HK-2 (cell line): ENCODE measurements at regions not wholly inside any gene's neighbourhood (a gene's known extent, or its start where the extent isn't known, plus 50 kb on each side); places are given as distances from the start of the nearest gene placed in this dataset.

ENCODE experiments used
- DNase-seq: peaks from one replicate; pipeline ENCODE4 v3.0.0-alpha.2; 2018; ENCODE audit not compliant: unreplicated experiment

- no peak for DNase-seq
These were observed 217.2 kb upstream of the BOD1L1 start for GRCh38 chr4:13844740-13845139.

- no peak for DNase-seq
These were observed 222.3 kb upstream of the BOD1L1 start for GRCh38 chr4:13849778-13850177.

DNA sequence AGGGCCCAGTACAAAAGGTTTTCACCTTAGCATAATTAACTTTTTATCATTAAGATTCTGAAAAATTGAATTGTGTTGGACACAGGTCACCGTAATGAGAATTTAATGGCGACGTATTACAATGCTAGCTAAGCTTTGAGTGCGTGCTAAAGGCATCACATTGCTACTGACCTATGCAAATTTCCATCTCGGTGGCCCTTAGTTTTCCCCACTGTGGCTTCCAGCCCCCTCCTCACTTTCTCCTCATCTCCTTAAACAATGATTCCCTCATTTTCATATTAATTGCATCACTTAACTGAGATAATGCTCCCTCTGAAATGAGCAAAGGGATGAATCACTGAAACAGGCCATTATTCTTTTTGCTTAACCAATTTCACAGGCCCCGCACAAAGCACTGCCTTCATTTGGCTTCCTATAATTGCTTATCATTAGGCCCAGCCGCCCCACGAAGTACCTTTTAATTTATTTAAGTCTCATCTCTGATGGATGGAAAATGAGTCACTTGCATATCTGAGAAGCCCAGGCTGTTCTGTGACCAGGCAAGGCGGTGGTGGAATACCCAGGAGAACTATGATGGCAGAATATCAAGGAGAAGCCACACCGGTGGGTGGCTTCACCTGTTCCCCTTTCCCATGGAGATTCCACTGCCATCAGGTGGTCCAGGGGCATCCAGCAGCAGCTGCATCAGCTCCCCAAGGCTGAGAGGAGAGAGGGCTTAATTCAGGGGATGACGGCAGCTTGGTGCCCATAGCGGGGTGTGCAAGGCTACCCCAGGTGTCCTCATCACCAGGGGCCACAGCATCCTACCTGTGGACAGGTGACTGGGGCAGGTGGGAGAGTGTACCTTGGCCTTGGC is 223.8 kb upstream of the BOD1L1 start:
- no peak for DNase-seq

DNA sequence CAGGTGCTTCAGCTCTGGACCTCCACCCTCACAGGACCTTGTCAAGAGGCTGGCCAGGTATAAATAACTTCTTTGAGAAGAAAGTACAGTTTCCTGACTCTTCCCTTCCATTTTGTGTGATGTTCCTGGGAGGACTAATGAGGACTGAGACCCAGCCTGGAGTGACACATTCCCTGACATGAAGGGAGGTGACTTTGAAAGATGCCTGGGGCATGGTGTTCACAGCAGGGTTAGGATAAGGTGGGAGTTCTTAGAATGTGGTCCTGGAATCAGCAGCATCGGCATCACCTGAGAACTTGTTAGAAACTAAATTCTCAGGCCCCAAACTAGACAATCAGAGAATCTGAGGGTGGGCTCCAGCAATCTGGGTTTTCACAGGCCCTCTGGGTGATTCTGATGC is 224.9 kb upstream of the BOD1L1 start:
- no peak for DNase-seq

GRCh38 chr4:13856387-13856786 is 228.9 kb upstream of the BOD1L1 start:
- DNase-seq, result no peak

- DNase-seq, result no peak
These were observed 229.9 kb upstream of the BOD1L1 start for GRCh38 chr4:13857397-13857796.

GRCh38 chr4:13857800-13858199 is 230.3 kb upstream of the BOD1L1 start:
- DNase-seq, result no peak

- DNase-seq, result no peak
These were observed 231.9 kb upstream of the BOD1L1 start for GRCh38 chr4:13859423-13859822.

DNA sequence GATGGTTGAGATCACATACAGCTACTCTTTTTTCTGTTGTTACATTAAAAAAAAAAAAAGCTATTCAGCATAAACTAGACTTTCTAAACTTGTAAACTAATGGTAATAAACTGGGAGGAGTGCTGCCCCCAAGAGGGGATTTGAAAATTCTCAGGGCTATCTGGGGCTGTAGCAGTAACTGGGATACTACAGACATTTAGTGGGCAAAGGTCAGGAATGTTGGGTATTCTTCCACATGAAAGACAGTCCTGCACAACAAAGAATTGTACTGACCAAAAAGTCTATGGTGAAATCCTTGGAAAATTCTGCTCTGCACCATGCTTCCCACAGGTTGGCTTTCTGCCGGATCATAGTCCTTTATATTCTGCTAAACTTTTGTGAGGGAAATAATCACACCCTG is 232.6 kb upstream of the BOD1L1 start:
- no peak for DNase-seq

DNA sequence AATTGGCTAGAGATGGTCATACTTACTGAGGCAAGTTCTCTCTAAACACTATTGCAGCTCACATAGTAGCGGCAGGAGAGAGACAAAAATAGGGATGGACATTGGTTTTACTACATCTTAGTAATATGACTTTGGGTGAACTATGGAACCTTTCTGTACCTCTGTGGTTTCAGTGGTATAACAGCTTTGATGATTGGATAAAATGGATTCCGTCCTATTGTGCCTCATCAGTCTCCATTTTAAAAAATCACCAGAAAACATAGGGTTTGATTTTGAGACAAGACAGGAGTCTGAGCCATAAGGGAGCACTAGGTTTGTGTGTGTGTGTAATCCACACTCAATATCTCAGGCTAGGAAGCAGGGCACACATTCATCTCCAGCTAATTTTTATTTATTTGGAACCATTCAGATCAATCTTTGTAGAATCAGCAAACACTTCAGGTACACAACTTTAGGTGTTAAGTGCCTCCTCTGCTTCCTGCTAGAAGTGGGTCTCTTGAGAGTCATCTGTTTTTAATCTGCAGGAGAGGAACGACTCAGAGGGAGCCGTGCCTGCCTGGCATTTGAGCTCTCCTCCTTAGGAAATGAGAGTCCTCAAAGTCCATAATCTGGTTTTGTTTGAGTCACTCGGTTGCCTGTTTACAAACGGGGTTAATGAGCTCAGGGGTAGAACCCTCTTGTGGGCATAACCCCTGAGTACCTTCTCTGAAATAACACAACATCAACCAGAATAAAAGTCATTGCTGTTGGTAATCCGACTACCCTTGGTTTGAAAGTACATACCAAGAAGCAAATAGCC is 238.5 kb upstream of the BOD1L1 start:
- DNase-seq, result no peak

DNA sequence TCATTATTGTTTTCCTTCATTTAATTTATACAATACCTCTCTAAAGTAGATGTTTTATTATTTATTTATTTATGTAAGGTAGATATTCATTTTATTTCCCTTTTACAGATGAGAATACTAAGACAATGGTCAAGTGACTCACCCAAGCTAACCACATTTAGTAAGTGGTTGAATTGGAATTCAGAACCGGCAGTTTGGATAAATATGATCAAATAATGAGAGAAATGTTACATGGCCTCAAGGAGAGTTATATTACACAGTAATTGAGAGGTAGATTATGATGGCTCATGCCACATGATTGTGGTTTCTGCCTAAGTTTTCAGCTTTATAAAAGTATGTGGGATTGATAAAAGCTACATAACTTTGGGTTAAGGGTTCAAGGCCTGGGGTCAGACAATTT is 239.4 kb upstream of the BOD1L1 start:
- no peak for DNase-seq

GRCh38 chr4:13872155-13872554 is 244.6 kb upstream of the BOD1L1 start:
- no peak for DNase-seq

DNA sequence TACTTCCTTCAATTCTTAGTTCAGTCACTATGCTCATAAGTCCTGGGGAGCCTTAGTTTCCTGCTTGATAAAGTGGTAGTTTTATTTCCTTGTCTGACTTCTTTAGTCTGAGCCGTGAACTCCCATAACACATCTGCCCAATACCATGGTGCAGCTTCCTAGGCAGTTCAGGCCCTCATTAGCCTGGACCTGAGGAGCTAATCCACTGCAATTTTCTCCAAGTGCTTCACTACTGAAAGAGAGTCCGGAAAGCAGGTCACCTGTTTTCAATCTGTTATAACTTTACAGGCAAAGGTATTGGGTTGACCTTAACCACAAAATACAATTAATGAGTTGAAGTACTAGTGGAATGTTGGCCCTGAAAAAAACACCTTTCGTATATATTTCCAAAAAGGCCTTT is 245.4 kb upstream of the BOD1L1 start:
- DNase-seq, result no peak

- DNase-seq, result no peak
These were observed 247.7 kb upstream of the BOD1L1 start for GRCh38 chr4:13875181-13875580.

GRCh38 chr4:13876131-13876530 is 248.6 kb upstream of the BOD1L1 start:
- no peak for DNase-seq

DNA sequence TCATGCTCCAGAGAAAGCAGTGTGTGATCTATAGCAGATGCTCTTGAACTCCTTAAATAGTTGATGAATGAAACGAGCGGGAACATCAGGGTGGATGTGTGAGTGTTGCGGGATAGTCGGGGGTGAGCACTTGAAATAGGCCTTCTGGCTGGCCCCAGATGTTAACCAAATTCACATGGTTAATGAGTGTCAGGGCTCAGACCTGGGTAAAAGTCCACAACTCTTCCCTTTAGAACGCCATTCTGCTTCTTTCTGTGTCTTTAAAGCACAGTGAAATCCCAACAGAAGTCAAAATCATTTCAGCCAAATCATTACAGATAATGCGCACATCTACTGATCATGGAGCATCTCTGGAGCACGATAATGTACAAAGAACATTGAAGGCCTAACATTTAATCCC is 249.4 kb upstream of the BOD1L1 start:
- no peak for DNase-seq

GRCh38 chr4:13877626-13878025 is 250.1 kb upstream of the BOD1L1 start:
- DNase-seq, result no peak

DNA sequence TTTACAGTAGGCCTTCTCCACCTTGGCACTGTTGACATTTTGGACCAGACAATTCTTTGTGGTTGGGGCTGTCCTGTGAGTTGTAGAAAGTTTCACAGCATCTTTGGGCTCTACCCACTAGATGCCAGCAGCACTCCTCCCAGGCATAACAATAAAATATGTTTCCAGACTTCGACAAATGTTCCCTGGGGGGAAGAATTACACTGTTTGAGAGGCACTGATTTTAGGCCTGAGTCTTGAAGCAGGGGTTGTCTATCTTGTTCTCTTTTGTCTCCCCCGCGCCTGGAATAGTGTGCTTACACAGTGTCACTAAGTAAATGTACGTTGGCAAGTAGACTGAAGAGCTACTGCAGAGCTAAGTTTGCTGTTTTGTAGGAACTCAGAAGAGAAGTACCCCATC is 254.4 kb upstream of the BOD1L1 start:
- no peak for DNase-seq

GRCh38 chr4:13887010-13887409 is 259.5 kb upstream of the BOD1L1 start:
- no peak for DNase-seq

DNA sequence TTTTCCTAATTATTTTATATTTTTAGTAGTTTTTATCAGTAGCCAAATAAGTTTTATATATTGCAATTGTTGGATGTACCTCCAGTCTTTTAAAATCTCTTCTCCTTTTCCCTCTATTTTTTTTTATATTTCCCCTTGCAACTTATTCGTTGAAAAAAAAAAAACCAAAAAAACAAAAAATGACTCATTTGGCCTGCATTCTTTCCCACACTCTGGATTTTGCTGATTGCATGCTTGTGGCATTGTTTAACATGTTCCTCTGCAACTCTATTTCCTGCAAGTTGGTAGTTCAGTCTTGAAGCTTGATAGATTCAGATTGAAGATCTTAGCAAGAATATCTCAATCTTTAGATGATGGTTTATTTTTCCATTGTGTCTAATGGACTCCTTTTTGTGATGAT is 260.6 kb upstream of the BOD1L1 start:
- no peak for DNase-seq

DNA sequence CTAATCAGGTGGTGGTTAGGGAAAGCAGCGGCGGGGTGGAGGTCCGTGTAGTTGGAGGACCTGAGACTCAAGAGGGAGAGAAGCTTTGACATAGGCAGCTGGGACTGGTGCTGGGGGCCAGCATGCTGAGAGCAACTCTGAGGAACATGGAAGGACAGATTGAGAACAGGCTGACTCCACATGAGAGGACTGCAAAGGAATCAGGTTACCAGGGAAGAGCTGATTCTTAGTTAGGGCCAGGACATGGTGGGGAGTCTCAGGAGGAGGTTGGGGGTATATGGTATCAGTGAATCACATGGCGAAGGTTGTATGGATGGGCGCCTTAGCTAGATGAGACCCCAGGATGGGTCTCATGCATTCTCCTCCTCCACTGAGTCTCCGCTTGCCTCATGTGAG is 264.0 kb upstream of the BOD1L1 start:
- DNase-seq, result no peak

- no peak for DNase-seq
These were observed 265.2 kb upstream of the BOD1L1 start for GRCh38 chr4:13892739-13893105.

GRCh38 chr4:13893211-13893610 is 265.7 kb upstream of the BOD1L1 start:
- no peak for DNase-seq
